ENCODE measurements at regions not wholly inside any gene's neighbourhood (a gene's known extent, or its start where the extent isn't known, plus 50 kb on each side); places are given as distances from the start of the nearest gene placed in this dataset.

GRCh38 chr3:23113455-23114171 lies 89.5 kb upstream of the UBE2E2 start:
- no peaks in the 10 kb centered on the region for H3K36me3 ChIP-seq (ENCODE audit: control insufficient read depth in 2 of 2, extremely low read depth in 1 of 2, insufficient read depth in 2 of 2, low read length in 2 of 2)
- no peaks in the 10 kb centered on the region for H3K9me3 ChIP-seq (replicated peaks; ENCODE audit: control insufficient read depth, insufficient read depth, low read length)
- POLR2A ChIA-PET, result no interaction called here
- H3K9me1 ChIP-seq (replicated peaks; ENCODE audit: control insufficient read depth, extremely low read depth, insufficient read depth, low read length), result no peaks in the 10 kb centered on the region
- dilution Hi-C loops (cut with MboI; ENCODE audit: extremely low pct_ligation_motif_present, low sequenced_read_pairs), result no loop called here
- no peak overlapping the region for H3K27ac ChIP-seq (ENCODE audit: insufficient read depth, low read depth, low read length)
- no peak overlapping the region for H2AFZ ChIP-seq (ENCODE audit: low read depth, low read length)
- intact Hi-C loops (cut with micrococcal nuclease), result no loop called here
- CTCF ChIA-PET, result interaction anchor here (2.1 kb wide), 1 partner anchor 24 kb away, joined by 4 read pairs; no protein-coding TSS in a partner anchor
- H3K9ac ChIP-seq (replicated peaks; ENCODE audit: extremely low read depth, insufficient read depth, low read length), result no peak overlapping the region
- no peak overlapping the region for H3K4me2 ChIP-seq (ENCODE audit: insufficient read depth, low read length)
- peaks cover 0 to 3% of the 10 kb centered on the region in 2 experiments for H3K27me3 ChIP-seq (ENCODE audit: control insufficient read depth in 2 of 2, insufficient read depth in 2 of 2, low read length in 2 of 2)
- H3K4me1 ChIP-seq (ENCODE audit: control insufficient read depth, extremely low read depth, insufficient read depth, low read length), result no peaks in the 10 kb centered on the region
- no peak for DNase-seq (ENCODE audit: low read depth, low spot score)
- H3K79me2 ChIP-seq (ENCODE audit: control insufficient read depth, insufficient read depth, low read length), result no peaks in the 10 kb centered on the region
- TF ChIP-seq JUN (IDR thresholded peaks at IDR 0.05; ENCODE audit: borderline replicate concordance, insufficient read depth, insufficient read length, low read depth) (no peak), MYC (IDR thresholded peaks at IDR 0.05; ENCODE audit: low read depth, low read length) (no peak), GATA2 (IDR thresholded peaks at IDR 0.05; ENCODE audit: insufficient read depth, insufficient read length, low read depth, low read length) (no peak), MAX (IDR thresholded peaks at IDR 0.05; ENCODE audit: insufficient read depth, insufficient read length) (no peak), CTCF (IDR thresholded peaks at IDR 0.05; ENCODE audit: extremely low read depth in 1 of 2, insufficient read depth in 1 of 2, low read depth in 1 of 2, low read length in 2 of 2) (no peak), POLR2A (IDR thresholded peaks at IDR 0.05; ENCODE audit: low read depth, low read length) (no peak), EZH2 (IDR thresholded peaks at IDR 0.05; ENCODE audit: borderline replicate concordance, low read depth, low read length, severe bottlenecking) (no peak), POLR2AphosphoS5 (IDR thresholded peaks at IDR 0.05; ENCODE audit: insufficient read depth, low read depth, low read length) (no peak), FOS (IDR thresholded peaks at IDR 0.05; ENCODE audit: borderline replicate concordance, insufficient read depth, low read length) (no peak)
- no TSS peak for BruUV-seq (replicated peaks)
- no peak overlapping the region for H3K4me3 ChIP-seq (replicated peaks in 1 of 3; ENCODE audit: insufficient read depth in 1 of 3, low read depth in 1 of 3, low read length in 3 of 3)
- no peaks in the 10 kb centered on the region for H4K20me1 ChIP-seq (replicated peaks; ENCODE audit: control insufficient read depth, extremely low read depth, insufficient read depth, low read length)
- no peak for FAIRE-seq

Measured in endothelial cell of umbilical vein (primary cell).